ENCODE measurements at regions not wholly inside any gene's neighbourhood (a gene's known extent, or its start where the extent isn't known, plus 50 kb on each side); places are given as distances from the start of the nearest gene placed in this dataset.

GRCh38 chr11:115672412-115672811, 168.2 kb upstream of the CADM1 start:
- ATAC-seq: peak; percentile 32; the same call in 1 of the 3 replicates
- Histone ChIP-seq H3K27ac (ENCODE audit: extremely low read length, insufficient read depth, low read length) (no peak overlapping the region), H2AFZ (ENCODE audit: low read length) (no peak overlapping the region), H3K4me2 (ENCODE audit: low read depth, low read length) (no peak overlapping the region), H4K20me1 (ENCODE audit: insufficient read depth, low read length) (no peaks in the 10 kb centered on the region), H3K27me3 (ENCODE audit: control insufficient read depth in 1 of 2, insufficient read depth in 2 of 2, low read length in 2 of 2) (peaks cover 1 to 6% of the 10 kb centered on the region in 2 experiments; a peak in 2 of 5 replicates), H3K36me3 (replicated peaks in 1 of 2; ENCODE audit: control insufficient read depth in 1 of 2, insufficient read depth in 2 of 2, low read length in 2 of 2) (no peaks in the 10 kb centered on the region), H3K79me2 (ENCODE audit: insufficient read depth, low read length) (no peaks in the 10 kb centered on the region), H3K9me3 (ENCODE audit: low read length) (no peaks in the 10 kb centered on the region), H3K9ac (ENCODE audit: insufficient read depth, low read depth, low read length) (no peak overlapping the region), H3K4me1 (ENCODE audit: insufficient read depth, low read length) (no peaks in the 10 kb centered on the region), H3K4me3 (replicated peaks in 1 of 3; ENCODE audit: insufficient read depth in 1 of 3, low read depth in 2 of 3, low read length in 3 of 3) (no peak overlapping the region)
- no peak for DNase-seq (ENCODE audit: low spot score)
- ChIA-PET POLR2A (no interaction called here), CTCF (ENCODE audit: low intra/inter-chr PET ratio, low total read pairs) (no interaction called here)
- TF ChIP-seq STAG1 (CRISPR knock-in tag; IDR thresholded peaks at IDR 0.05) (peak; percentile 32), NR3C1 (CRISPR knock-in tag; IDR thresholded peaks at IDR 0.05) (no peak), CTCF (CRISPR knock-in tag; IDR thresholded peaks at IDR 0.05) (peak; percentile 35; the same call in 1 of the 2 replicates)
- in situ Hi-C loops (cut with HindIII; ENCODE audit: extremely low pct_ligation_motif_present, low pct_unique_long_range_greater_than_20kb): loop anchor here (10.0 kb wide), 2 partner anchors 338 to 898 kb away; no protein-coding TSS in a partner anchor
- intact Hi-C loops (cut with micrococcal nuclease; ENCODE audit: unreplicated experiment): loop anchor here (10.0 kb wide), 1 partner anchor 128 kb away; no protein-coding TSS in a partner anchor
- WGBS (ENCODE audit: low lambda C conversion rate): 46% methylated on average over 6 of the region's 7 CpGs
- BruUV-seq (replicated peaks): no TSS peak
- FAIRE-seq: no peak

- POLR2A ChIA-PET: no interaction called here
- H2AFZ ChIP-seq (ENCODE audit: low read length): no peak overlapping the region
- intact Hi-C loops (cut with micrococcal nuclease; ENCODE audit: unreplicated experiment): loop anchor here (10.0 kb wide), 1 partner anchor 126 kb away; no protein-coding TSS in a partner anchor
- TF ChIP-seq EEA1 (CRISPR knock-in tag; IDR thresholded peaks at IDR 0.05; ENCODE audit: borderline replicate concordance) (no peak), ZNF597 (CRISPR knock-in tag; IDR thresholded peaks at IDR 0.05) (no peak), LRRFIP1 (CRISPR knock-in tag; conservative IDR thresholded peaks at IDR 0.05) (no peak), CTCF (CRISPR knock-in tag; IDR thresholded peaks at IDR 0.05) (no peak), ZNF839 (CRISPR knock-in tag; IDR thresholded peaks at IDR 0.05; ENCODE audit: borderline replicate concordance) (no peak), ARHGAP35 (CRISPR knock-in tag; IDR thresholded peaks at IDR 0.05; ENCODE audit: borderline replicate concordance) (no peak), NCOA1 (CRISPR knock-in tag; IDR thresholded peaks at IDR 0.05) (no peak)
Measured at GRCh38 chr11:115670538-115671205, 166.5 kb upstream of the CADM1 start.

More at GRCh38 chr11:115670538-115671205, 166.5 kb upstream of the CADM1 start:
- no peaks in the 10 kb centered on the region for H3K9me3 ChIP-seq (ENCODE audit: low read length)
- no peak overlapping the region for H3K4me3 ChIP-seq (replicated peaks in 1 of 3; ENCODE audit: insufficient read depth in 1 of 3, low read depth in 2 of 3, low read length in 3 of 3)
- H3K79me2 ChIP-seq (ENCODE audit: insufficient read depth, low read length): no peaks in the 10 kb centered on the region
- no peaks in the 10 kb centered on the region for H4K20me1 ChIP-seq (ENCODE audit: insufficient read depth, low read length)
- H3K4me2 ChIP-seq (ENCODE audit: low read depth, low read length): no peak overlapping the region
- WGBS (ENCODE audit: low lambda C conversion rate): 32% methylated on average over 5 of the region's 10 CpGs
- no peak overlapping the region for H3K27ac ChIP-seq (ENCODE audit: extremely low read length, insufficient read depth, low read length)
- H3K4me1 ChIP-seq (ENCODE audit: insufficient read depth, low read length): no peaks in the 10 kb centered on the region
- CTCF ChIA-PET (ENCODE audit: low intra/inter-chr PET ratio, low total read pairs): no interaction called here
- DNase-seq (ENCODE audit: low spot score) (no peak), ATAC-seq (no peak), FAIRE-seq (no peak)
- no peaks in the 10 kb centered on the region for H3K36me3 ChIP-seq (replicated peaks in 1 of 2; ENCODE audit: control insufficient read depth in 1 of 2, insufficient read depth in 2 of 2, low read length in 2 of 2)
- no TSS peak for BruUV-seq (replicated peaks)
- in situ Hi-C loops (cut with HindIII; ENCODE audit: extremely low pct_ligation_motif_present, low pct_unique_long_range_greater_than_20kb): loop anchor here (10.0 kb wide), 2 partner anchors 336 to 896 kb away; no protein-coding TSS in a partner anchor
- no peaks in the 10 kb centered on the region; a peak in 2 of 5 replicates for H3K27me3 ChIP-seq (ENCODE audit: control insufficient read depth in 1 of 2, insufficient read depth in 2 of 2, low read length in 2 of 2)
- H3K9ac ChIP-seq (ENCODE audit: insufficient read depth, low read depth, low read length): no peak overlapping the region

Data from HepG2 (cell line).